Gastroesophageal sphincter (tissue), 3 donors: ENCODE measurements at regions not wholly inside any gene's neighbourhood (a gene's known extent, or its start where the extent isn't known, plus 50 kb on each side); places are given as distances from the start of the nearest gene placed in this dataset.

ENCODE experiments used
- EP300 ChIP-seq: sonication (generic); formaldehyde crosslinking; IDR thresholded peaks from one replicate; pipeline ENCODE4 v1.6.1; 2017; ENCODE audit warnings: antibody characterized with exemption, mild to moderate bottlenecking
- POLR2A ChIP-seq, 2 donors: fragments of 450-650 bp; IDR thresholded peaks; one replicate each; pipeline ENCODE4 v1.6.1; 2017; ENCODE audit warnings: antibody characterized with exemption in 2 of 2, mild to moderate bottlenecking in 2 of 2, moderate library complexity in 1 of 2
- POLR2AphosphoS5 ChIP-seq: sonication (generic); formaldehyde crosslinking; IDR thresholded peaks from one replicate; pipeline ENCODE4 v1.6.1; 2017; ENCODE audit warnings: antibody characterized with exemption
- TF ChIP-seq, protein P1 (sequence below), 4 experiments: fragments of 200-600 bp in 2 of 4; fragments of 450-650 bp in 2 of 4; sonication (generic) in 1 of 4; IDR thresholded peaks; one replicate each; pipeline ENCODE4 v1.5.1; 2017 to 2019; ENCODE audit warnings: antibody characterized with exemption in 4 of 4, mild to moderate bottlenecking in 2 of 4, moderate library complexity in 2 of 4

DNA sequence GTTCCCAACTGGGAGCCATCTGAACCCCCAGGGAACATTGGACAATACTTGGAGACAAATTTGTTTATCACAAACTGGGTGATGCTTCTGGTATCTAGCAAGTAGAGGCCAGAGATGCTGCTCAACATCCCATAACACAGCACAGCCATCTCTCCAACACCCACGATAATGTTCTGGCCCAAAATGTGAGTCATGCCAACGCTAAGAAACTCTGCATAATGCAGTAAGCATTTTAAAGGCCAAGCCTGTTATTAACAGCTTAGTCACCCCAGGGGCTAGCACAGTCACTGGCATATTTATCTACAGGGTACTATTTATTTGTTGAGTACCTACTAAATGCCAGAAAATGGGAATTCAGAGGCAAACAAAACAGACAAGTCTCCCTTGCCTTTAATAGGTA lies 873.1 kb upstream of the TMEM132C start:
- TF ChIP-seq POLR2A (IDR thresholded peaks at IDR 0.05) (no peak), POLR2AphosphoS5 (no peak), EP300 (no peak)
- TF ChIP-seq, protein P1, sequence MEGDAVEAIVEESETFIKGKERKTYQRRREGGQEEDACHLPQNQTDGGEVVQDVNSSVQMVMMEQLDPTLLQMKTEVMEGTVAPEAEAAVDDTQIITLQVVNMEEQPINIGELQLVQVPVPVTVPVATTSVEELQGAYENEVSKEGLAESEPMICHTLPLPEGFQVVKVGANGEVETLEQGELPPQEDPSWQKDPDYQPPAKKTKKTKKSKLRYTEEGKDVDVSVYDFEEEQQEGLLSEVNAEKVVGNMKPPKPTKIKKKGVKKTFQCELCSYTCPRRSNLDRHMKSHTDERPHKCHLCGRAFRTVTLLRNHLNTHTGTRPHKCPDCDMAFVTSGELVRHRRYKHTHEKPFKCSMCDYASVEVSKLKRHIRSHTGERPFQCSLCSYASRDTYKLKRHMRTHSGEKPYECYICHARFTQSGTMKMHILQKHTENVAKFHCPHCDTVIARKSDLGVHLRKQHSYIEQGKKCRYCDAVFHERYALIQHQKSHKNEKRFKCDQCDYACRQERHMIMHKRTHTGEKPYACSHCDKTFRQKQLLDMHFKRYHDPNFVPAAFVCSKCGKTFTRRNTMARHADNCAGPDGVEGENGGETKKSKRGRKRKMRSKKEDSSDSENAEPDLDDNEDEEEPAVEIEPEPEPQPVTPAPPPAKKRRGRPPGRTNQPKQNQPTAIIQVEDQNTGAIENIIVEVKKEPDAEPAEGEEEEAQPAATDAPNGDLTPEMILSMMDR (IDR thresholded peaks at IDR 0.05) = no peak
